PC-9 (cell line): ENCODE measurements at regions not wholly inside any gene's neighbourhood (a gene's known extent, or its start where the extent isn't known, plus 50 kb on each side); places are given as distances from the start of the nearest gene placed in this dataset.

Experiments
- CTCF ChIP-seq: fragments of 200-600 bp; sonication (generic); conservative IDR thresholded peaks from 2 replicates; pipeline ENCODE4 v1.6.1; 2017; ENCODE audit warnings: mixed run types, antibody characterized with exemption, mild to moderate bottlenecking, moderate library complexity
- EZH2 ChIP-seq: fragments of 200-600 bp; sonication (generic); IDR thresholded peaks from 2 replicates; pipeline ENCODE4 v1.8.0; 2017; ENCODE audit warnings: antibody characterized with exemption, low read depth

GRCh38 chr1:19577561-19577960, 66.5 kb upstream of the NBL1 start:
- TF ChIP-seq CTCF (no peak), EZH2 (no peak)
